ENCODE measurements at regions not wholly inside any gene's neighbourhood (a gene's known extent, or its start where the extent isn't known, plus 50 kb on each side); places are given as distances from the start of the nearest gene placed in this dataset.

DNA sequence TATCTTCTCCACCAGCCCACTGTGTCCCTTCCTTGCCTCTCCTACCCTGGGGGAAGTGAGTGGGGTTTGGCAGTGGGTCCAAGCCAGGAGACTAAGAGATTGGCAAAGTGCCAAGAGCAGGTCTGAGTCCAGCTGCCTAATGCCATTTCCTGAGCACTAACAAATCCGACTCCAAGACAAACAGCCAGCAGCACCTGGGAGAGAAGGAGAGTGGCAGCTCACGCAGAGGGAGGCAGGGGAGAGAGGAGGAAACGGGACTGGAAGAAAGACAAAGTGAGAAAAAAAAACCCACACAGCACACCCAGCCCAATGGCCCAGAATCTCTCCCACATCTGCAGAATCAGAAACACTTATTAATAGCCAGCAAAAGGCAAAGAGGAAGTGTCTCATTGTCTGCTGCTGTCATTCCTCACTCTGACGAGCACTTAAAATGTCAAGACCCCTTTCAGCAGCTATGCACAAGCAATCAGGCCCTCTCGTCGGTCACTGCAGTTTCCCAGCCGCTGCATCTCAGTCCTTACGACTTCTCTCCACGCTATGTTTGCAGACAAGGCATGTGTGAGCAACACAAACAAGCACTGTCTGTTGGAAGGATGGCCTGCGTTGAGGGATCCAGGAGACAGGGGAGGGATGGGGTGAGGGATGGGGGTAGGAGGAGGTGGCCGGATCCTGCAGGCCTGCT, 558.4 kb upstream of the CADM1 start:
- H3K4me1 ChIP-seq (ENCODE audit: control insufficient read depth, low read depth, low read length): peaks cover 15% of the 10 kb centered on the region
- no peak overlapping the region for H3K4me3 ChIP-seq (ENCODE audit: low read length)
- no peak overlapping the region for H3K27ac ChIP-seq (ENCODE audit: low read length)
- peaks cover 16% of the 10 kb centered on the region for H3K27me3 ChIP-seq (ENCODE audit: control insufficient read depth, insufficient read depth, low read length)
- no peak overlapping the region for H3K9ac ChIP-seq (ENCODE audit: low read length)
- no peaks in the 10 kb centered on the region for H3K36me3 ChIP-seq (ENCODE audit: control insufficient read depth, low read depth, low read length)
- no peaks in the 10 kb centered on the region for H3K9me3 ChIP-seq (ENCODE audit: control insufficient read depth, low read depth, low read length)

DNA sequence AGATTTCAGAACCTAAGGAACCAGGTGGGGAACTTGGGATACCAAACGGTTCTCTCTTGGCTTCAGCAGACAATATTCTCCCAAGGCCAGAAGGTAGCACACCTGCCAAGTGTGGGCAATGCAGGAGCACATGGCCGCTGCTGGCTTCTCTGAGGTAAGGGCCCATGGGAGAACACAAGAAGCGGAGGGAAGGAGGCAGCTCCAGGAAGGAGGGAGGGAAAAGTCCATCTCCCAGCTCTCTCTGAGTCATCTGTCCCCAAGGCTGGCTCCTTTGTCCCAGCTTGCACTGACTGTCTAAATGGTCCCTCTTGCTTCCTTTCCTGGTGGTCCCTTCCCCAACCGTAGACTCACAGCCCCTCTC, 557.9 kb upstream of the CADM1 start:
- Histone ChIP-seq H3K9ac (ENCODE audit: low read length) (no peak overlapping the region), H3K27ac (ENCODE audit: low read length) (no peak overlapping the region), H3K9me3 (ENCODE audit: control insufficient read depth, low read depth, low read length) (no peaks in the 10 kb centered on the region), H3K36me3 (ENCODE audit: control insufficient read depth, low read depth, low read length) (no peaks in the 10 kb centered on the region), H3K4me1 (ENCODE audit: control insufficient read depth, low read depth, low read length) (peaks cover 15% of the 10 kb centered on the region), H3K27me3 (ENCODE audit: control insufficient read depth, insufficient read depth, low read length) (peaks cover 16% of the 10 kb centered on the region), H3K4me3 (ENCODE audit: low read length) (no peak overlapping the region)

DNA sequence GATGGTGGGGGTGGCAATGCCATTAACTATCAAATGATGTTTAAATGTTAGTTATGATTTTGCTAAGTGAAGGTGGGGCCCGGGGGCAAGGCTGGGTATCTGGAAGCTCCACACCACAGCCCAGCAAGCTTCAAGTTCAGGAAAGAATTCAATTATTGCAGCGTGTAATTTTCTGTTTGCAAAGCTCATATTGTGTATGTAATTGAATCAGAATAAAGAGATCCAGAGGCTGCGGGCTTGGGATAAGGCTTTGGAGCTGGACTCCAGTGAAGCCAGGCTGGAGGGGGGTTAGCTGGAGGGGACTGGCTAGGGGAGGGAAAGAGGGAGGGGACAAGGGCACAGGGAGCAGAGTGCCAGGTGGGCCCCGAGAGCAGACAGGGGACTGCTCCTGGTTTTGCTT, 557.1 kb upstream of the CADM1 start:
- Histone ChIP-seq H3K9ac (ENCODE audit: low read length) (no peak overlapping the region), H3K27me3 (ENCODE audit: control insufficient read depth, insufficient read depth, low read length) (peaks cover 16% of the 10 kb centered on the region), H3K4me3 (ENCODE audit: low read length) (no peak overlapping the region), H3K4me1 (ENCODE audit: control insufficient read depth, low read depth, low read length) (peaks cover 15% of the 10 kb centered on the region), H3K27ac (ENCODE audit: low read length) (no peak overlapping the region), H3K9me3 (ENCODE audit: control insufficient read depth, low read depth, low read length) (no peaks in the 10 kb centered on the region), H3K36me3 (ENCODE audit: control insufficient read depth, low read depth, low read length) (no peaks in the 10 kb centered on the region)

DNA sequence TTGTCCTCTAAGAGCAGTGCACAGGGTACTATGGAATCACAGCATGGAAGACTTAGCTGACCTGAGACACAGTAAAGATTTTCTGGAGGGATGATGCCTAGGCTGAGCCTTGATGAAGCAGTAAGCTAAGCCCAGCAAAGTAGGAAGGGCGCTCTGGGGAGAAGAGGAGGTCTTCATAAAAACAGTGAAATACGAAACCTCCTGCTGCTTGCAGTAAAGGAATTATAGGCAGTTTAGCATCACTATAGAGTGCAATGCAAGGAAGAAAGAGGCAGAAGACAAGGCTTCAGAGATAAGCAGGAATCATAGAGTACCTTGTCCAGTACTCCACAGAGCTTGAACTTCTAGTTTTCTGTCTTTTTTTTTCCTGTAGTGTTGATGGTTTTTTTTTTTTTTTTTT, 555.7 kb upstream of the CADM1 start:
- Histone ChIP-seq H3K4me3 (ENCODE audit: low read length) (no peak overlapping the region), H3K9ac (ENCODE audit: low read length) (no peak overlapping the region)

DNA sequence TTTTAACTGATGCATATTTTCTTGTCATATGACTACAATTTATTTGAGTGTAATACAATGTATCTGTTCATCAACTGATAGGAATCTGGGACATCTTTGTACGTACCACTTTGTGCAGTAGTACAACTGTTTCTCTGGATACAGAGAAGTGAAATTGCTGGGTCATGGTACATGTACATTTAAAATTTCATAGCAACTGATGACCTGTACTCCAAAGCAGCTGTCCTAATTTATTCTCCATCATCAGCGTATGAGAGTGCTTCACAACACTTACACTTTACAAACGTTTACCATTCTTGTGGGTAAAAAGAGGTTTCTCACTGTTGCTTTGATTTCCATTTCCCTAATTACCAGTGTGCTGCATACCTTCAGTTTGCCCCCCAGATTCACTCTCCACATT, 552.8 kb upstream of the CADM1 start:
- Histone ChIP-seq H3K4me1 (ENCODE audit: control insufficient read depth, low read depth, low read length) (peaks cover 39% of the 10 kb centered on the region), H3K4me3 (ENCODE audit: low read length) (no peak overlapping the region), H3K27me3 (ENCODE audit: control insufficient read depth, insufficient read depth, low read length) (peaks cover 30% of the 10 kb centered on the region), H3K9ac (ENCODE audit: low read length) (no peak overlapping the region), H3K27ac (ENCODE audit: low read length) (no peak overlapping the region), H3K36me3 (ENCODE audit: control insufficient read depth, low read depth, low read length) (no peaks in the 10 kb centered on the region), H3K9me3 (ENCODE audit: control insufficient read depth, low read depth, low read length) (no peaks in the 10 kb centered on the region)

More for the DNA sequence above, 555.7 kb upstream of the CADM1 start:
- Histone ChIP-seq H3K27ac (ENCODE audit: low read length) (no peak overlapping the region), H3K4me1 (ENCODE audit: control insufficient read depth, low read depth, low read length) (peaks cover 15% of the 10 kb centered on the region), H3K9me3 (ENCODE audit: control insufficient read depth, low read depth, low read length) (no peaks in the 10 kb centered on the region), H3K36me3 (ENCODE audit: control insufficient read depth, low read depth, low read length) (no peaks in the 10 kb centered on the region), H3K27me3 (ENCODE audit: control insufficient read depth, insufficient read depth, low read length) (peaks cover 21% of the 10 kb centered on the region)

DNA sequence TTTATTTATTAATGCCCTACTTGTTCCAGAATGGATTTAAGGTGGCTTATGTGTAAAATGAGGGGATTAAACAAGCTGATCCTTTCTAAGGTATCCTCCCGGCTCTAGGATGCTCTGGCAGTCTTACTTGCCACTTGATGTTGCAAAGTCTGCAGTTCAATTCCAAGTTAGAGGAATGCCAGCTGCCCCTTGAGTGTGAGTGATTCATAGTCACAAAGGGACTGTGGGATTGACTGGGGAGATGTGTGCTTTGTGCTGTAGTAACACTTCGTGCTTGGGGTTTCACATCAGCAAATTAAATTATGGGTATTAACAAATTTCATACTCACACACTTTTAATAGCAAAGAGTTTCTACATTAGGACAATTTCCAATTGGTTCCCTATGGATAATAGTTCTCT, 550.8 kb upstream of the CADM1 start:
- no peak overlapping the region for H3K27ac ChIP-seq (ENCODE audit: low read length)
- H3K4me3 ChIP-seq (ENCODE audit: low read length): no peak overlapping the region
- H3K36me3 ChIP-seq (ENCODE audit: control insufficient read depth, low read depth, low read length): no peaks in the 10 kb centered on the region
- peaks cover 31% of the 10 kb centered on the region for H3K4me1 ChIP-seq (ENCODE audit: control insufficient read depth, low read depth, low read length)
- peaks cover 23% of the 10 kb centered on the region for H3K27me3 ChIP-seq (ENCODE audit: control insufficient read depth, insufficient read depth, low read length)
- no peak overlapping the region for H3K9ac ChIP-seq (ENCODE audit: low read length)
- H3K9me3 ChIP-seq (ENCODE audit: control insufficient read depth, low read depth, low read length): no peaks in the 10 kb centered on the region

DNA sequence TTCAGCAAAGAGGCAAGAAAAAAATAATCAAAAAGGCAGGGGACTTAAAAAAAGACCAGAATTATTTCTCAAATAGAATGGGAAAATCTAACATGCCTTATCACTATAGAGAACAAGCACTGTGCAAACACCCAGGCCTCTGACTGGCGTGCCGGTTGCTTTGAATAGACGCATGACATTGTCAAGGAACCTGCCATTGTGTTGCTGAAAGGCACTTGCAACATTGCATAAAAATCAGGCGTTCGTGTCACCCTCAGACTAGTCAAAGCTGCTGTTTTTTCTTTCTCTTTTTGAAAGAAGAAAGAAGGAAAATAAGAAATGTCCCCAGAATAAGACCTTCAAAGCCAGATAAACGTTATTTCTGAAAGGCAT, 549.3 kb upstream of the CADM1 start:
- no peaks in the 10 kb centered on the region for H3K9me3 ChIP-seq (ENCODE audit: control insufficient read depth, low read depth, low read length)
- peaks cover 20% of the 10 kb centered on the region for H3K27me3 ChIP-seq (ENCODE audit: control insufficient read depth, insufficient read depth, low read length)
- H3K36me3 ChIP-seq (ENCODE audit: control insufficient read depth, low read depth, low read length): no peaks in the 10 kb centered on the region
- peak overlapping the region; percentile 15 for H3K4me3 ChIP-seq (ENCODE audit: low read length)
- peaks cover 24% of the 10 kb centered on the region for H3K4me1 ChIP-seq (ENCODE audit: control insufficient read depth, low read depth, low read length)
- H3K9ac ChIP-seq (ENCODE audit: low read length): no peak overlapping the region
- H3K27ac ChIP-seq (ENCODE audit: low read length): no peak overlapping the region

DNA sequence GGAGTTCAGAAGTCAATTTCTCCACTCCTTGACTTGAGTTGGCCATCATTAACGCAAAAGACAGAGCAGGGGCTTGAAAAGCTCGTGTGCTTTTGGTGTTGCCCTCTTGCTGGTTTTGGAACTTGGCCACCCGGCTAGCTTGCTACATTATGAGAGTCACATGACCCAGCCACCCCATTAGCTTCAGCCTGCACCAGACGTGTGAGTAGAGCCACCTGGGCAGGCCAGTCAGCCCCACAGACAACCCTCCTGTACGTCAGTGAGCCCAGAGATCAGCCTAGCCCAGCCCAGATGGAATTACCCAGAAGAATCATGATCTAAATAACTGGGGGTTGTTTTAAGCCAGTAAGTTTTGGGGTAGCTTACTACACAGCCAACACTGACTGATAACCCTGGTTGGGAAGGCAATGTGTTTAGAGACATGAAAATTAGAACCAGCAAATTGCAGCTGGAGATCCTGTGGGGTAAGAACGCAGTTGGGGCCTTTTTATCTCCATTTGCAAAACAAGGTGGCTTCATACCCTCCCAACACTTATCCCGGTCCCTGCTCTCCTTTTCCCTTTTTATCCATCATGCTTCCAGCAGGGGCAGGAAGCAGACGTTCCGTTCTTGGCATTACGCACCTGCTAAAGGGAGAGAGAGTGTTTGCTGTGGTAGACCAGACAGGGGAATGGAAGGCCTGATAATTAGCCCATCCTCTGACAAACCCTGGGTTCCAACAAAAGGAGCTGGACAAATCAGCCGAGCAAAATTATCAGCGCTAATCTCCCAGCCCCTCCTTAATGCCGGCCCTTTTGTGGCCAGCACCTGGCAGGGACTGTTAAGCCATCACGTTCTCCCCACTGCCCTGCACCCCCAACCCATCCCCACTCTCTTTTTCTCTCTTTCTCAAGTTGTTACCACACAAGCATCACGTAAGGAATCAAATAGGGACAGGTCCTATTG, 548.7 kb upstream of the CADM1 start:
- H3K4me1 ChIP-seq (ENCODE audit: control insufficient read depth, low read depth, low read length): peaks cover 24% of the 10 kb centered on the region
- no peak overlapping the region for H3K27ac ChIP-seq (ENCODE audit: low read length)
- H3K9ac ChIP-seq (ENCODE audit: low read length): no peak overlapping the region
- peak overlapping the region; percentile 15 for H3K4me3 ChIP-seq (ENCODE audit: low read length)
- H3K36me3 ChIP-seq (ENCODE audit: control insufficient read depth, low read depth, low read length): no peaks in the 10 kb centered on the region
- no peaks in the 10 kb centered on the region for H3K9me3 ChIP-seq (ENCODE audit: control insufficient read depth, low read depth, low read length)
- H3K27me3 ChIP-seq (ENCODE audit: control insufficient read depth, insufficient read depth, low read length): peaks cover 20% of the 10 kb centered on the region

DNA sequence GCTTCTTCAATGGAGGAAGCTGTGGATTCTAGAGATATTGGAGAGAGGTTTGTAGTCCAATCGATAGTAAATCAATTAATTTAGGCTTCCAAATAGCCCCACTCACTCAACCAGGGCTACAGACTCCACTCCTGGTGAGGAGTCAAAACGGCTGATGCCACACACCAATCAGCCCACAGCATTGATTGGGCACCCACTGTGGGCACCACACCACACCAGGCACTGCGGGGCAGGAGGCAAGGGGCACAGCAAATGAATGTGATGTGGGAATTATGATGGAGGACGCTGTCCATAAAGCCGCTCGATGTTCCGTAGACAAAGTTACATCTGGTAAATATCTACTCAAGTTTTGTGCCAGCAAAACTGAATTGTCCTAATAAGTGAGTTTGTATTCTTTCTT, 547.3 kb upstream of the CADM1 start:
- no peak overlapping the region for H3K4me3 ChIP-seq (ENCODE audit: low read length)
- H3K9ac ChIP-seq (ENCODE audit: low read length): no peak overlapping the region
- H3K9me3 ChIP-seq (ENCODE audit: control insufficient read depth, low read depth, low read length): no peaks in the 10 kb centered on the region
- peaks cover 24% of the 10 kb centered on the region for H3K4me1 ChIP-seq (ENCODE audit: control insufficient read depth, low read depth, low read length)
- peaks cover 20% of the 10 kb centered on the region for H3K27me3 ChIP-seq (ENCODE audit: control insufficient read depth, insufficient read depth, low read length)
- no peaks in the 10 kb centered on the region for H3K36me3 ChIP-seq (ENCODE audit: control insufficient read depth, low read depth, low read length)
- H3K27ac ChIP-seq (ENCODE audit: low read length): no peak overlapping the region

DNA sequence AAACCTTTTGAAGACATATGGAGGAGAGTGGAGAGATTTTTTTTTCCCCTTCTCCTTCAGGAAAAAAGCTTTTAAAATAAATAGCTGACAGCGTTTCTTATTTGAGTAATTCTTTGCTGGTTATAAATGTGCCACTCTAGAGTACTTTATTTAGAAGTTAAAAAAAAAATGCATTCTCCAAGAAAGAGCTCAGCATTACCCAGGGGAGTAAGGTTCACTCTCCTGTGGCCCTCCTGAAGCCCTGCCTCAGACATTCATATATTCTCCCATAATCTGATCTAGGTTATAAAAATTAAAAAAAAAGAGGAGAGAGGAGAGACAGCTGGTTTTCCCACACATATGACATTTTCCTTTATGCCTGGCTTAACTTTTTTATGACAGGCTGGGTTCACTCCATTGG, 545.2 kb upstream of the CADM1 start:
- H3K4me1 ChIP-seq (ENCODE audit: control insufficient read depth, low read depth, low read length): peaks cover 29% of the 10 kb centered on the region

DNA sequence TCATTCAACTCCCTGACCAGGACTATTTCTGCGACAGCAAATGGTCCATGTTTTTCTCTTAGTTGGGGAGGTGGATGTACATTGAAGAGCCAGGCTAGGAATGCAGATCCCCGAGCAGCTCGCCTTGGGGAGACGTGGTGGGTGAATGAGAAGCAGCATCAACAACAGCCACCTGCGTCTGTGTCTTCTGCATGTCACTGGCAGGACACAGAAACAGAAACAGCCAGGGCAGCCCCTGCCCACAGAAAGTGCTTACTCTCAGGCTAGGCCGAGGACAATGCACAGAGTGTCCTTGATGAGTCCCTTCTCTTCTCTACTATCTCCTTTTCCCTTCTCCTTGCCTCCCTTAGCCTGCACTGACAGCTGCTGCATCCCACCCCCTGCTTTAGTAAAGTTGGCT, 541.9 kb upstream of the CADM1 start:
- no peak overlapping the region for H3K27ac ChIP-seq (ENCODE audit: low read length)
- H3K4me3 ChIP-seq (ENCODE audit: low read length): no peak overlapping the region
- H3K27me3 ChIP-seq (ENCODE audit: control insufficient read depth, insufficient read depth, low read length): no peaks in the 10 kb centered on the region
- H3K4me1 ChIP-seq (ENCODE audit: control insufficient read depth, low read depth, low read length): peaks cover 7% of the 10 kb centered on the region
- H3K36me3 ChIP-seq (ENCODE audit: control insufficient read depth, low read depth, low read length): no peaks in the 10 kb centered on the region
- H3K9me3 ChIP-seq (ENCODE audit: control insufficient read depth, low read depth, low read length): no peaks in the 10 kb centered on the region
- H3K9ac ChIP-seq (ENCODE audit: low read length): no peak overlapping the region

More for the DNA sequence above, 545.2 kb upstream of the CADM1 start:
- Histone ChIP-seq H3K9me3 (ENCODE audit: control insufficient read depth, low read depth, low read length) (no peaks in the 10 kb centered on the region), H3K36me3 (ENCODE audit: control insufficient read depth, low read depth, low read length) (no peaks in the 10 kb centered on the region), H3K27ac (ENCODE audit: low read length) (no peak overlapping the region), H3K9ac (ENCODE audit: low read length) (no peak overlapping the region), H3K4me3 (ENCODE audit: low read length) (no peak overlapping the region), H3K27me3 (ENCODE audit: control insufficient read depth, insufficient read depth, low read length) (peaks cover 11% of the 10 kb centered on the region)

DNA sequence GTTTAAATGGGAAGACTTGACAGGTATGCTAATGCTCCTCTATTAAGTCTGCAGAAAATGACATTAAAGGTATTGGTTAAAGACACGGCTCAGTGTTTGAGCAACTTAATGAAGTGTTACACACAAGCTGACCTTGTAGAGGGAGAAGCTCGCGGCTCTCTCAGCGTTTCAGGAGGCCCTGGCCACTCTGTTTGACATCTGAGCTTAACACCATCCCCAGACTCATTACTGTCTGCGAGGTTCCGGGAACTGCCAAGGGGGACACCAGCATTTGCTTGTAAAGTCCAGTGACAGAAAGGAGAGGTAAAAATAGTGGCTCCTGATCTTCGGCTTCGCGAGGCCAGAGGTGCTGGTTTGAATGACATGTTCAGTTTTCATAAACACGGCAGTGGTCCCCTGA, 540.7 kb upstream of the CADM1 start:
- no peaks in the 10 kb centered on the region for H3K36me3 ChIP-seq (ENCODE audit: control insufficient read depth, low read depth, low read length)
- H3K27ac ChIP-seq (ENCODE audit: low read length): no peak overlapping the region
- H3K9ac ChIP-seq (ENCODE audit: low read length): no peak overlapping the region
- H3K4me3 ChIP-seq (ENCODE audit: low read length): no peak overlapping the region
- no peaks in the 10 kb centered on the region for H3K27me3 ChIP-seq (ENCODE audit: control insufficient read depth, insufficient read depth, low read length)
- H3K4me1 ChIP-seq (ENCODE audit: control insufficient read depth, low read depth, low read length): peaks cover 7% of the 10 kb centered on the region
- H3K9me3 ChIP-seq (ENCODE audit: control insufficient read depth, low read depth, low read length): no peaks in the 10 kb centered on the region

Measured in iPS-18a (cell line).